GM18868 (cell line): ENCODE measurements at regions not wholly inside any gene's neighbourhood (a gene's known extent, or its start where the extent isn't known, plus 50 kb on each side); places are given as distances from the start of the nearest gene placed in this dataset.

Source experiments
- ATAC-seq: cut with Tn5 transposase; IDR thresholded peaks from one replicate; pipeline ENCODE4 v1.9.1; 2021; ENCODE audit warnings: mild to moderate bottlenecking, moderate library complexity; ENCODE audit not compliant: unreplicated experiment

- ATAC-seq = no peak
These were observed 165.0 kb upstream of the HS3ST1 start for GRCh38 chr4:11593576-11594116.

- ATAC-seq = no peak
These were observed 163.6 kb upstream of the HS3ST1 start for GRCh38 chr4:11592276-11592675.

- ATAC-seq = no peak
These were observed 161.4 kb upstream of the HS3ST1 start for GRCh38 chr4:11590132-11590531.

GRCh38 chr4:11589676-11590075 lies 161.0 kb upstream of the HS3ST1 start:
- ATAC-seq = no peak

- ATAC-seq = peak; percentile 74
These were observed 159.1 kb upstream of the HS3ST1 start for GRCh38 chr4:11587797-11588196.

- ATAC-seq = no peak
These were observed 156.8 kb upstream of the HS3ST1 start for GRCh38 chr4:11585506-11585905.

GRCh38 chr4:11568511-11568910 lies 139.8 kb upstream of the HS3ST1 start:
- ATAC-seq = no peak

- ATAC-seq = peak; percentile 85
These were observed 137.8 kb upstream of the HS3ST1 start for GRCh38 chr4:11566444-11567022.

GRCh38 chr4:11565899-11566298 lies 137.2 kb upstream of the HS3ST1 start:
- ATAC-seq = peak; percentile 67

- ATAC-seq = no peak
These were observed 136.5 kb upstream of the HS3ST1 start for GRCh38 chr4:11565213-11565612.

GRCh38 chr4:11564021-11564420 lies 135.3 kb upstream of the HS3ST1 start:
- ATAC-seq = no peak

- no peak for ATAC-seq
These were observed 120.8 kb upstream of the HS3ST1 start for GRCh38 chr4:11549525-11549924.

GRCh38 chr4:11548597-11549082 lies 119.9 kb upstream of the HS3ST1 start:
- ATAC-seq = peak; percentile 100

- ATAC-seq = no peak
These were observed 117.9 kb upstream of the HS3ST1 start for GRCh38 chr4:11546391-11547175.

- ATAC-seq = no peak
These were observed 117.0 kb upstream of the HS3ST1 start for GRCh38 chr4:11545651-11546050.

- no peak for ATAC-seq
These were observed 115.5 kb upstream of the HS3ST1 start for GRCh38 chr4:11544211-11544610.

GRCh38 chr4:11543706-11544105 lies 115.0 kb upstream of the HS3ST1 start:
- ATAC-seq = no peak

- no peak for ATAC-seq
These were observed 114.3 kb upstream of the HS3ST1 start for GRCh38 chr4:11542952-11543351.

- ATAC-seq = peak; percentile 97
These were observed 109.2 kb upstream of the HS3ST1 start for GRCh38 chr4:11537846-11538245.

GRCh38 chr4:11535333-11535732 lies 106.6 kb upstream of the HS3ST1 start:
- no peak for ATAC-seq

- no peak for ATAC-seq
These were observed 106.1 kb upstream of the HS3ST1 start for GRCh38 chr4:11534623-11535302.

- no peak for ATAC-seq
These were observed 103.4 kb upstream of the HS3ST1 start for GRCh38 chr4:11532138-11532537.
